GM23248 (cell line): ENCODE measurements at regions not wholly inside any gene's neighbourhood (a gene's known extent, or its start where the extent isn't known, plus 50 kb on each side); places are given as distances from the start of the nearest gene placed in this dataset.

Experiments used
- DNase-seq: peaks from one replicate; pipeline ENCODE4 v3.0.0-alpha.2; 2015
- H2AFZ ChIP-seq: fragments of 200-600 bp; sonication (generic); 2 replicates; pipeline ENCODE4 v1.6.1; 2016; ENCODE audit warnings: antibody characterized with exemption
- H3F3A ChIP-seq: fragments of 200-600 bp; sonication (generic); 2 replicates; pipeline ENCODE4 v1.6.1; 2016; ENCODE audit warnings: mild to moderate bottlenecking, antibody characterized with exemption, mixed run types; ENCODE audit not compliant: insufficient read depth
- H3K27ac ChIP-seq: fragments of 200-600 bp; sonication (generic); 2 replicates; pipeline ENCODE4 v1.5.1; 2016; ENCODE audit warnings: mild to moderate bottlenecking
- H3K27me3 ChIP-seq: fragments of 200-600 bp; sonication (generic); replicated peaks from 2 replicates; pipeline ENCODE4 v1.6.1; 2016; ENCODE audit warnings: mild to moderate bottlenecking; ENCODE audit not compliant: insufficient read depth
- H3K36me3 ChIP-seq: fragments of 200-600 bp; sonication (generic); 2 replicates; pipeline ENCODE4 v1.6.1; 2016; ENCODE audit warnings: low read depth, mild to moderate bottlenecking
- H3K4me1 ChIP-seq: fragments of 200-600 bp; sonication (generic); 2 replicates; pipeline ENCODE4 v1.6.1; 2016; ENCODE audit warnings: mild to moderate bottlenecking; ENCODE audit not compliant: insufficient read depth
- H3K4me2 ChIP-seq: fragments of 200-600 bp; sonication (generic); one replicate; pipeline ENCODE4 v1.6.1; 2016; ENCODE audit warnings: mild to moderate bottlenecking; ENCODE audit not compliant: unreplicated experiment
- H3K4me3 ChIP-seq: fragments of 200-600 bp; sonication (generic); 2 replicates; pipeline ENCODE4 v1.5.1; 2016; ENCODE audit warnings: mild to moderate bottlenecking
- H3K79me2 ChIP-seq: fragments of 200-600 bp; sonication (generic); 2 replicates; pipeline ENCODE4 v1.6.1; 2016; ENCODE audit warnings: mild to moderate bottlenecking; ENCODE audit not compliant: insufficient read depth
- H3K9ac ChIP-seq: fragments of 200-600 bp; sonication (generic); 2 replicates; pipeline ENCODE4 v1.6.1; 2016; ENCODE audit warnings: mild to moderate bottlenecking
- H3K9me2 ChIP-seq: fragments of 200-600 bp; sonication (generic); 2 replicates; pipeline ENCODE4 v1.6.1; 2016; ENCODE audit warnings: mixed run types, mild to moderate bottlenecking, moderate library complexity; ENCODE audit not compliant: insufficient read depth
- H3K9me3 ChIP-seq: fragments of 200-600 bp; sonication (generic); one replicate; pipeline ENCODE4 v1.6.1; 2017; ENCODE audit warnings: low read depth
- H4K20me1 ChIP-seq: fragments of 200-600 bp; sonication (generic); 2 replicates; pipeline ENCODE4 v1.6.0; 2016; ENCODE audit not compliant: insufficient read depth
- EZH2 ChIP-seq: fragments of 200-600 bp; sonication (generic); IDR thresholded peaks from 2 replicates; pipeline ENCODE4 v1.6.1; 2018; ENCODE audit warnings: antibody characterized with exemption, mild to moderate bottlenecking; ENCODE audit not compliant: insufficient read depth, poor library complexity, severe bottlenecking
- EZH2phosphoT487 ChIP-seq: fragments of 200-600 bp; sonication (generic); IDR thresholded peaks from 2 replicates; pipeline ENCODE4 v1.6.1; 2018; ENCODE audit warnings: antibody characterized with exemption, moderate library complexity, mild to moderate bottlenecking, low read depth; ENCODE audit not compliant: insufficient read depth
- WGBS, 2 experiments: methylation state at CpG; one replicate each; pipeline ENCODE4 v1.1.6; 2015 to 2017; ENCODE audit warnings: low lambda C conversion rate in 2 of 2, low coverage in 1 of 2; ENCODE audit errors: missing lambda C conversion rate in 2 of 2; 5-methylcytosine and 5-hydroxymethylcytosine counted together
- in situ Hi-C: fragments of 300-500 bp; cut with MboI; formaldehyde crosslinking; loops from 2 replicates; pipeline ENCODE4 v1.15.0; 2020

- H3K27ac ChIP-seq: no peak overlapping the region
- H3K36me3 ChIP-seq: no peaks in the 10 kb centered on the region
- H4K20me1 ChIP-seq: no peaks in the 10 kb centered on the region
- H3K9me3 ChIP-seq: no peaks in the 10 kb centered on the region
- no peak overlapping the region for H3K4me3 ChIP-seq
- 0 out of 2 replicates have a peak, but pooled peaks cover 6% of the 10 kb centered on the region for H3K27me3 ChIP-seq
- no peaks in the 10 kb centered on the region for H3K79me2 ChIP-seq
- DNase-seq: peak; percentile 39
- WGBS, 2 experiments: 35 to 41% methylated on average over 15 of the region's 15 CpGs
- H3K4me1 ChIP-seq: no peaks in the 10 kb centered on the region
- no peaks in the 10 kb centered on the region for H3F3A ChIP-seq
- H2AFZ ChIP-seq: peak overlapping the region; percentile 53; the same call in 1 of the 2 replicates
- TF ChIP-seq EZH2 (no peak), EZH2phosphoT487 (no peak)
- in situ Hi-C loops: no loop called here
- no peak overlapping the region for H3K9ac ChIP-seq
- H3K4me2 ChIP-seq: no peak overlapping the region
- no peaks in the 10 kb centered on the region for H3K9me2 ChIP-seq
Measured at GRCh38 chr10:91745090-91745831, 53.0 kb upstream of the TNKS2 start.

- H3K9me3 ChIP-seq: no peaks in the 10 kb centered on the region
- TF ChIP-seq EZH2 (no peak), EZH2phosphoT487 (no peak)
Measured at GRCh38 chr10:91743465-91743864, 54.8 kb upstream of the TNKS2 start.

GRCh38 chr10:91742229-91742628 lies 56.0 kb upstream of the TNKS2 start:
- 2 to 9% methylated on average over 1 of the region's 1 CpG for WGBS, 2 experiments
- no peaks in the 10 kb centered on the region for H3K36me3 ChIP-seq
- H3F3A ChIP-seq: no peaks in the 10 kb centered on the region
- no peak for DNase-seq
- no peak overlapping the region for H3K9ac ChIP-seq
- TF ChIP-seq EZH2phosphoT487: no peak
- no peak for TF ChIP-seq EZH2
- in situ Hi-C loops: no loop called here
- H3K4me3 ChIP-seq: no peak overlapping the region
- H3K4me2 ChIP-seq: no peak overlapping the region
- H3K79me2 ChIP-seq: no peaks in the 10 kb centered on the region
- H3K9me3 ChIP-seq: no peaks in the 10 kb centered on the region
- no peaks in the 10 kb centered on the region for H3K4me1 ChIP-seq
- H3K27ac ChIP-seq: no peak overlapping the region
- peaks cover 34% of the 10 kb centered on the region for H3K27me3 ChIP-seq
- H4K20me1 ChIP-seq: no peaks in the 10 kb centered on the region
- H3K9me2 ChIP-seq: no peaks in the 10 kb centered on the region
- no peak overlapping the region for H2AFZ ChIP-seq

More at GRCh38 chr10:91743465-91743864, 54.8 kb upstream of the TNKS2 start:
- H3K4me2 ChIP-seq: no peak overlapping the region
- H3K9ac ChIP-seq: no peak overlapping the region
- H3K27ac ChIP-seq: no peak overlapping the region
- in situ Hi-C loops: no loop called here
- H3K9me2 ChIP-seq: no peaks in the 10 kb centered on the region
- DNase-seq: no peak
- H2AFZ ChIP-seq: no peak overlapping the region
- H4K20me1 ChIP-seq: no peaks in the 10 kb centered on the region
- peaks cover 21% of the 10 kb centered on the region for H3K27me3 ChIP-seq
- no peaks in the 10 kb centered on the region for H3K79me2 ChIP-seq
- H3K4me3 ChIP-seq: no peak overlapping the region
- WGBS, 2 experiments: 80 to 90% methylated on average over 1 of the region's 1 CpG
- no peaks in the 10 kb centered on the region for H3K4me1 ChIP-seq
- no peaks in the 10 kb centered on the region for H3F3A ChIP-seq
- no peaks in the 10 kb centered on the region for H3K36me3 ChIP-seq

- H3K4me1 ChIP-seq: no peaks in the 10 kb centered on the region
- H2AFZ ChIP-seq: no peak overlapping the region
- no peak overlapping the region for H3K27ac ChIP-seq
- H3F3A ChIP-seq: no peaks in the 10 kb centered on the region
- H3K36me3 ChIP-seq: no peaks in the 10 kb centered on the region
- H3K4me3 ChIP-seq: no peak overlapping the region
- TF ChIP-seq EZH2: no peak
- no peak for TF ChIP-seq EZH2phosphoT487
- 4 to 14% methylated on average over 1 of the region's 1 CpG for WGBS, 2 experiments
- no peaks in the 10 kb centered on the region for H4K20me1 ChIP-seq
- no peaks in the 10 kb centered on the region for H3K79me2 ChIP-seq
- no peak overlapping the region for H3K4me2 ChIP-seq
- H3K9me2 ChIP-seq: no peaks in the 10 kb centered on the region
- in situ Hi-C loops: no loop called here
- no peaks in the 10 kb centered on the region for H3K9me3 ChIP-seq
- peaks cover 41% of the 10 kb centered on the region for H3K27me3 ChIP-seq
- DNase-seq: no peak
- no peak overlapping the region for H3K9ac ChIP-seq
Measured at GRCh38 chr10:91741356-91741755, 56.9 kb upstream of the TNKS2 start.
